Tibial nerve (tissue), 4 donors: ENCODE measurements at regions not wholly inside any gene's neighbourhood (a gene's known extent, or its start where the extent isn't known, plus 50 kb on each side); places are given as distances from the start of the nearest gene placed in this dataset.

Experiments used
- DNase-seq, 2 donors: peaks; one replicate each; pipeline ENCODE4 v3.0.0-alpha.2; 2019; ENCODE audit warnings: low spot score in 2 of 2
- H3K27ac ChIP-seq, 4 donors: fragments of 200-600 bp; sonication (generic) in 3 of 4; one replicate each; pipeline ENCODE4 v1.5.1; 2017 to 2019; ENCODE audit warnings: mild to moderate bottlenecking in 1 of 4
- H3K27me3 ChIP-seq, 2 donors: fragments of 200-600 bp; sonication (generic) in 1 of 2; one replicate each; pipeline versions ENCODE4 v1.5.1 to v1.6.0; 2017 to 2019
- H3K36me3 ChIP-seq, 3 donors: fragments of 200-600 bp; sonication (generic); one replicate each; pipeline ENCODE4 v1.5.1; 2018 to 2019
- H3K4me1 ChIP-seq, 4 donors: fragments of 200-600 bp; sonication (generic) in 3 of 4; one replicate each; pipeline ENCODE4 v1.5.1; 2017 to 2019
- H3K4me3 ChIP-seq, 4 donors: fragments of 200-600 bp; sonication (generic) in 3 of 4; one replicate each; pipeline ENCODE4 v1.5.1; 2017 to 2019; ENCODE audit warnings: mild to moderate bottlenecking in 1 of 4, moderate library complexity in 1 of 4
- H3K9me3 ChIP-seq, 4 donors: fragments of 200-600 bp; sonication (generic) in 3 of 4; one replicate each; pipeline ENCODE4 v1.5.1; 2017 to 2019
- CTCF ChIP-seq, 5 experiments: fragments of 200-600 bp in 3 of 5; fragments of 450-650 bp in 2 of 5; sonication (generic) in 3 of 5; IDR thresholded peaks; one replicate each; pipeline ENCODE4 v1.5.1; 2016 to 2019; ENCODE audit warnings: antibody characterized with exemption in 5 of 5, mild to moderate bottlenecking in 3 of 5, moderate library complexity in 2 of 5
- EP300 ChIP-seq, 2 donors: sonication (generic); formaldehyde crosslinking; IDR thresholded peaks; one replicate each; pipeline ENCODE4 v1.6.1; 2017; ENCODE audit warnings: antibody characterized with exemption in 2 of 2, mild to moderate bottlenecking in 1 of 2
- POLR2A ChIP-seq, 2 donors: fragments of 450-650 bp; IDR thresholded peaks; one replicate each; pipeline ENCODE4 v1.6.1; 2017; ENCODE audit warnings: antibody characterized with exemption in 2 of 2, mild to moderate bottlenecking in 2 of 2, moderate library complexity in 2 of 2
- WGBS, 2 donors: methylation state at CpG; one replicate each; pipeline ENCODE4 v1.1.5; 2018; 5-methylcytosine and 5-hydroxymethylcytosine counted together

DNA sequence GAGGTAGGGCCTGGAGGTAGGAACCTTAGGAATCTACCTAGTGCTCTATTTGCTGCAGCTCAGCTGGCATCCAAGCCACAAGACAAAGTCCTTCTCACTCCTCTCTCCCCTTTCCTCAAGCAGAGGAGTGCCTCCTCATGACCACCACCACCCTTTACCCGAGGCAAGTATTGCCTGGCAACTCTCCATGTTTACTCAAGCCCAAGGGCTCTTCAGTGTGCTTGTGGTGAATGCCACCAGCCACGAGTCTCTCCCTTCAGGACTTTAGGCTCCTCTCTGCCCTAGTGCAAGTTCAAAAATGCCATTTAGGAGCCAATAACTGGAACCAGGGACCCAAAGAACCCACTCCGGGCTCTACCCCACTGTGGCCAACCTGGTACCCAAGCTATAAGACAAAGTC lies 514.5 kb upstream of the RGMB start:
- Histone ChIP-seq H3K9me3 (no peaks in the 10 kb centered on the region), H3K27ac (no peak overlapping the region), H3K36me3 (no peaks in the 10 kb centered on the region), H3K4me1 (no peaks in the 10 kb centered on the region), H3K4me3 (no peak overlapping the region), H3K27me3 (no peaks in the 10 kb centered on the region)
- DNase-seq = no peak
- no peak for TF ChIP-seq CTCF (IDR thresholded peaks at IDR 0.05)
- no peak for TF ChIP-seq EP300 (IDR thresholded peaks at IDR 0.05)
- no peak for TF ChIP-seq POLR2A (IDR thresholded peaks at IDR 0.05)
- WGBS, 2 donors = 89 to 92% methylated on average over 3 of the region's 3 CpGs

DNA sequence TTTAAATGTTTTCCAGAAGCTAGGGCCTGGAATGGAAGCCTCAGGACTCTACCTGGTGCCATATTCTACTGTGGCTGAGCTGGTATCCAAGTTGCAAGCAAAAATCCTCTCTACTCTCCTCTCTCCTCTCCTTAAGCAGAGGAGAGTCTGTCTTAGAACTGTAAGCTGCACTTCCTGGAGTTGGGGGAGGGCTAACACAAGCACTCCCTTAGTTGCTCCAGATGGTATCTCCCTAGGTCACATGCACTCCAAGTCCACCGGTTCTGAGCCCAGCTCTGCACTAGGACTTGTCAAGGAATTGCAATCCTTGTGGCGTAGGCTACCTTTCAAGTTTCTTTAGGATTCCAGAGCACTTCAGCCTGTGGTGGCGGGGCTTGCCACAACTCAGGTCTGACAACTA lies 513.9 kb upstream of the RGMB start:
- 94 to 100% methylated on average over 3 of the region's 3 CpGs for WGBS, 2 donors
- no peaks in the 10 kb centered on the region for H3K36me3 ChIP-seq
- TF ChIP-seq EP300 (IDR thresholded peaks at IDR 0.05) (no peak), POLR2A (IDR thresholded peaks at IDR 0.05) (no peak), CTCF (IDR thresholded peaks at IDR 0.05) (no peak)
- H3K27me3 ChIP-seq = no peaks in the 10 kb centered on the region
- DNase-seq = no peak
- H3K9me3 ChIP-seq = no peaks in the 10 kb centered on the region
- no peak overlapping the region for H3K27ac ChIP-seq
- H3K4me1 ChIP-seq = no peaks in the 10 kb centered on the region
- no peak overlapping the region for H3K4me3 ChIP-seq

DNA sequence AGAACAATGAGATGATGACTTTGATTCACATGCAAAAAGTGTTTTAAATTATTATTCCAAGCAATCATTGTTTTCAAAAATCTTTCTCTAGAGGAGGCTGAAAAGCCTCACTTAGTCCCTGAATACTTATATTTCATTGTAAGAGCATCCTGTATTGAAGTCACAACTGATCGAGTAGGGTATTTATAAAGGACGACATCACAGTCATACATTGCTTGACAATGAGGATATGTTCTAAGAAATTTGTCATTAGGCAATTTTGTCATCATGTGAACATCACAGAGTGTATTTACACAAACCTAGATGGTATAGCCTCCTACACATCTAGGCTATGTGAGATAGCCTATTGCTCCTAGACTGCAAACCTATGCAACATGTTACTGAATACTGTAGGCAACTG lies 510.4 kb upstream of the RGMB start:
- WGBS, 2 donors = 67 to 80% methylated on average over 2 of the region's 2 CpGs
- DNase-seq = no peak
- H3K4me1 ChIP-seq = no peaks in the 10 kb centered on the region

DNA sequence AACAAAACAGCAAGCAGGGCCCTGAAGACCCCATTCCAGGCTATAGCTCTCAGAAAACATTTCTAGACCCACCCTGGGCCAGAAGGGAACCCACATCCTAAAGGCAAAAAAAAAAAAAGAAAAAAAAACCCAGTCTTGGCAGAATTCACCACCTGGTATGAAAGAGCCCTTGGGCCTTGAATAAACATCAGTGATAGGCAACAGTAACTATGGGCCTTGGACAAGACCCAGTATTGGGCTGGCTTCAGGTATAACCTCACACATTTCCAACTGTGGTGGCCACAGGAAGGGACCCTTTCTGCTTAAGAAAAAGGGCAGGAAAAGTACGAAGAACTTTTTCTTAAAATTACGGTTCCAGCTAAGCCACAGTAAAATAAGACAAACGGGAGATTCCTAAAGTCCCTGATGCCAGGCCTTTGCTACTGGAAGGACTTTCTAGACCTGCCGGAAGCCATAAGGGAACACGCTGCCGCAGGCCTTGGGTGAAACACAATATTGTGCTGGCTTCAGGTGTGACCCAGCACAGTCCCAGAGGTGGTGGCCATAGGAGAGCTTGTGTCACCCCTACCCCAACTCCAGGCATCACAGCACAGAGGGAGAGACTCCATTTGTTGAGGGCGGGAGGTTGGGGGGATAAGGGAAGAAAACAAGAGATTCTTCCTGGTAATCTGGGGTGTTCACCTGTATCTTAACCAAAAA lies 505.2 kb upstream of the RGMB start:
- DNase-seq = no peak

More for the DNA sequence above, 510.4 kb upstream of the RGMB start:
- no peak overlapping the region for H3K27ac ChIP-seq
- no peak overlapping the region for H3K4me3 ChIP-seq
- TF ChIP-seq POLR2A (IDR thresholded peaks at IDR 0.05) (no peak), EP300 (IDR thresholded peaks at IDR 0.05) (no peak), CTCF (IDR thresholded peaks at IDR 0.05) (no peak)
- H3K9me3 ChIP-seq = no peaks in the 10 kb centered on the region
- H3K27me3 ChIP-seq = no peaks in the 10 kb centered on the region
- no peaks in the 10 kb centered on the region for H3K36me3 ChIP-seq

More for the DNA sequence above, 505.2 kb upstream of the RGMB start:
- no peaks in the 10 kb centered on the region for H3K36me3 ChIP-seq
- WGBS, 2 donors = 94 to 96% methylated on average over 7 of the region's 7 CpGs
- TF ChIP-seq CTCF (IDR thresholded peaks at IDR 0.05) (no peak), POLR2A (IDR thresholded peaks at IDR 0.05) (no peak), EP300 (IDR thresholded peaks at IDR 0.05) (no peak)
- no peak overlapping the region for H3K4me3 ChIP-seq
- peaks cover 0 to 12% (median 0%) of the 10 kb centered on the region in 4 donors for H3K9me3 ChIP-seq
- H3K4me1 ChIP-seq = no peaks in the 10 kb centered on the region
- H3K27me3 ChIP-seq = no peaks in the 10 kb centered on the region
- H3K27ac ChIP-seq = no peak overlapping the region
